GM12874 (cell line): ENCODE measurements at regions not wholly inside any gene's neighbourhood (a gene's known extent, or its start where the extent isn't known, plus 50 kb on each side); places are given as distances from the start of the nearest gene placed in this dataset.

Experiments
- TF ChIP-seq, protein P1 (sequence below): IDR thresholded peaks from 2 replicates; pipeline ENCODE4 v1.5.1; 2011; ENCODE audit warnings: low read depth, mild to moderate bottlenecking, control low read depth, low read length, moderate library complexity; ENCODE audit not compliant: insufficient read depth

DNA sequence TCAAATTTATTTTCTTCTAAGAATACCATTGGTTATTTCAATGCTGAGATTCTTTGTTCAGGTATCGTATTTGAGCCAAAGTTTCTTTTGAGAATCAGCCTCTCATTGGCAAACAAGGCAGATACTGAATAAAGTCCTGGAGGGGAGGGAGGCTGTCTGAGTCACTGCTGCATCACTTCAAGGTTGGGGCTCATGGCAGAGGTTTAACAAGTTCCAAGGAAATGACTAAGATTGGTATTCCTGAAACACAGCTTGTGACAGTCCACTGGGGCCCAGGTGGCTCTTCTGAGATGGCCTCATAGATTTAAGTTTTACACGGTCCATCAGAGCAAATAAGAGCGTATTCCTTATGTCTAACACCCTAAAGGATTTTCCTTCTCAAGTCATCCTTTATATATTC is 213.8 kb upstream of the STAC start:
- TF ChIP-seq, protein P1, sequence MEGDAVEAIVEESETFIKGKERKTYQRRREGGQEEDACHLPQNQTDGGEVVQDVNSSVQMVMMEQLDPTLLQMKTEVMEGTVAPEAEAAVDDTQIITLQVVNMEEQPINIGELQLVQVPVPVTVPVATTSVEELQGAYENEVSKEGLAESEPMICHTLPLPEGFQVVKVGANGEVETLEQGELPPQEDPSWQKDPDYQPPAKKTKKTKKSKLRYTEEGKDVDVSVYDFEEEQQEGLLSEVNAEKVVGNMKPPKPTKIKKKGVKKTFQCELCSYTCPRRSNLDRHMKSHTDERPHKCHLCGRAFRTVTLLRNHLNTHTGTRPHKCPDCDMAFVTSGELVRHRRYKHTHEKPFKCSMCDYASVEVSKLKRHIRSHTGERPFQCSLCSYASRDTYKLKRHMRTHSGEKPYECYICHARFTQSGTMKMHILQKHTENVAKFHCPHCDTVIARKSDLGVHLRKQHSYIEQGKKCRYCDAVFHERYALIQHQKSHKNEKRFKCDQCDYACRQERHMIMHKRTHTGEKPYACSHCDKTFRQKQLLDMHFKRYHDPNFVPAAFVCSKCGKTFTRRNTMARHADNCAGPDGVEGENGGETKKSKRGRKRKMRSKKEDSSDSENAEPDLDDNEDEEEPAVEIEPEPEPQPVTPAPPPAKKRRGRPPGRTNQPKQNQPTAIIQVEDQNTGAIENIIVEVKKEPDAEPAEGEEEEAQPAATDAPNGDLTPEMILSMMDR, result no peak

DNA sequence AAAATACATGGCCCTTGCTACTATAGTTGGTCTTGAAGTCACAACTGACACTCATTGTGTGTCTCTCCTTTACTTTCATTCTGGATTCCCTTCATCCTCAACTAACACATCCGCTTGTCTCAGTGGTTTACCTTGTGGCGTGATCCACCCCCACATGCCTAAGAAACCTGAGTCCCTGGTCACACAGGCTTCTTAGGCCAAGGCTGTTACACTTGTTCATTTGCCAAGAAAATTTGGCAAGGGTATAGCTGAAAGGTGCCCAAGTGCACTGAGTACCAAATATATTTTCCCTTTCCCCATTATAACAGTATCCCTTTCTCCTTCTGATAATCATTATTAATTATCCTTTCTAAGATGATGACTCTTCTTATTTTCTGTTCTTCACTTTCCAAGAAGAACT is 207.6 kb upstream of the STAC start:
- TF ChIP-seq, protein P1, result no peak

DNA sequence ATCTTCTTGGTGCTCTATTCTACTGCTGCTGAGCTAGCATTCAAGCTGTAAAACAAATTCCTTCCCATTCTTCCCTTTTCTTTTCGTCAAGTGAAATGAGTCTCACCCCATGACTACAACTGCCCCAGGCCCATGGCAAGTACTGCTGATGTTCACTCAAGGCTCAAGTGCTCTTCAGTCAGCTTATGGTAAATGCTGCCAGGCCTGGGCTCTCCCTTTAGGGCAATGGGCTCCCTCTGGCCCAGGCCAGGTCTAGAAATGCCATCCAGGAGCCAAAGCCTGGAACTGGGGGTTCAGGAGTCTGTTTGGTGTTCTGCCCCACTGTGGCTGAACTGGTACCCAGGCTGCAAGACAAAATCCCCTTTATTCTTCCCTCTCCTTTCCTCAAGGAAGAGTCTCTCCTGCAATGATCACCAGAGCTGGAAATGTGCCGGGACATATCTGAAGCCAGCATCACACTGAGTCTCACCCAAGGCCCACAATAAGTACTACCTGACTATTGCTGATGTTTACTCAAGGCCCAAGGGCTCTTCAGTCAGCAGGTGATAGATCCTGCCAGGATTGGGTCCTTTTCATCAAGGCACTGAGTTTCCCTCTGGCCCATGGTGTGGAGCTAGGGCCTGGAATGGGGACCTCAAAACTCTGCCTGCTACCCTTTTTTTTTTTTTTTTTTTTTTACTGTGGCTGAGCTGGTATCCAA is 205.0 kb upstream of the STAC start:
- TF ChIP-seq, protein P1, result no peak

DNA sequence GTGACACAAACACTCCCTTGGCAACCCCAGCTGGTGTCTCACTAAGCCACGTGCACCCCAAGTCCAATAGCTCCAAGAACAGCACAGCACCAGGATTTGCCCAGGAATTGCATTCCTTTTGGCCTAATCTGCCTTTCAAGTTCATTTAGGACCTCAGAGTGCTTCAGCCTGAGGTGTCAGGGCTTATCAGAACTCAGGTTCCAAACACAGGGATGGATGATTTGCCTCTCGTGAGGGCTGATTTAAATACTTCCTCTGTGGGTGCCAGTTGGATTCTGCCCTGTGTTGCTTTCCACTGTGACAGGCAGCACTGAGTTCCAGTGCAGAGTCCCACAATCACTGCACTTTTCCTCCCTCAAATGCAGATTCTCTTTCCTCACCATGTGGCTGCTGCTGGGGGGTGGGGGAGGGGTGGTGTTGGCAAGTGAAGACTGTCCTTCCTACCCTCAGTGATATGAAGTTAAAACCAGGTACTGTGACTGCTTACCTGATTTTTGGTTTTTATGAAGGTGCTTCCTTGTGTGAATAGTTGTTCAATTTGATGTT is 204.3 kb upstream of the STAC start:
- TF ChIP-seq, protein P1, result no peak

DNA sequence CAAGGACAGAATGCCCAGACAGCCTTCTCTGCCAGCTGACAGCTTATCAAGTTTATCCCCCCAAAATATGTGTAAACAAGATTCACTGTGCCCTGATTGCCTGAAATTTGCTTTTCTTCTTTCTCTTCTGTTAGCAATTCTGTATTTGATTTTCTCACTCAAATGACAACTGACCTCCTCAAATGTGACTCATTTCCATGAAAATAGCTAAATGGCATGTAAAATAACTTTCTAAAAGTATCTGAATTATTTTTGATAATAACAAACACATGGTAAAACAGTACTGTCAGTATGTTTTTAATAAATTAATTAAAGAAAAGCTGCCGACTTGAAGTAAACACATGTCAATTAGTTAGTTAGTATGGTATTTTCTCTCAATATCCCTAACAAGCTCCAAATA is 202.3 kb upstream of the STAC start:
- TF ChIP-seq, protein P1, result no peak

DNA sequence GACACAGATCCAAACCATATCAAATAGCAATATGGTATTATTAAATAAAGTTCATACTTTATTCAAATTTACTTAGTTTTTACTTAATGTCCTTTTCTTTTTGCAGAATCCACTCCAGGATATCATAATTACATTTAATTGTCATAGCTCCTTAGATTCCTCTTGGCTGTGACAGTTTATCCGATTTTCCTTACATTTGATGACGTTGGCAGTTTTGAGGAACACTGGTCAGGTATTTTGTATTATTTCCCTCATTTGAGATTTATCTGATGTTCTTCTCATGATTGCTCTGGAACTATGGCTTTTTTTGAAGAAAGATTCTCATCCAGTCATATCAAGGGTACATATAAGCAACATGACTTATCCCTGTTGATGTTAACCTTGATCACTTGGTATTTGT is 198.3 kb upstream of the STAC start:
- TF ChIP-seq, protein P1, result no peak

DNA sequence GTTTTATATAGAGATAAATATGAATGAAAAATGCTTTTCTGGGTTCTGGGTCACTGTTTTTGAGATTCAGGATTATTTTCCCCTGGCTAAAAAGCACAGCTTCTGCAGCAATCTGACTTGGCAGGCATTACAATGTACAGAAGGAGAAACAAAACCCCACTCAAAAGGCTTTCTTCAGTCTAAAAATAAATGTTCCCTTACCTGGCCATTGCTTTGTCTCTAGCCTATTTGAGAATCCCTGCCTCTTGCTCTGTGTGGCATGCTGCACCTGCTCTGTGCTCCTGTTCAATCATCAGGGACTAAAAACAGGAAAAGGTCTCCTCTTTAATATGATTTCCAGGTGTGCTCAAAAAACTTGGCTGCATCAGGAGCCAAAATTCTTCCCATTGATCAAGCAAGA is 187.4 kb upstream of the STAC start:
- TF ChIP-seq, protein P1, result no peak
